Fibroblast of lung (primary cell): ENCODE measurements at regions not wholly inside any gene's neighbourhood (a gene's known extent, or its start where the extent isn't known, plus 50 kb on each side); places are given as distances from the start of the nearest gene placed in this dataset.

ENCODE experiments used
- CTCF ChIP-seq, 2 donors: IDR thresholded peaks in 1 of 2; conservative IDR thresholded peaks in 1 of 2; 1 replicate in 1 of 2; 2 replicates in 1 of 2; pipeline ENCODE4 v1.5.1; 2011 to 2012; ENCODE audit warnings: low read length in 2 of 2, control low read depth in 1 of 2, inconsistent platforms in 1 of 2, low read depth in 1 of 2, mild to moderate bottlenecking in 1 of 2
- EZH2 ChIP-seq: IDR thresholded peaks from 2 replicates; pipeline ENCODE4 v1.5.1; 2012; ENCODE audit warnings: low read length, control low read depth, mild to moderate bottlenecking; ENCODE audit errors: missing control alignments

- TF ChIP-seq CTCF (conservative IDR thresholded peaks at IDR 0.05 in 1 of 2, IDR thresholded peaks at IDR 0.05 in 1 of 2; ENCODE audit: low read depth in 1 of 2, low read length in 2 of 2), result no peak
- no peak for TF ChIP-seq EZH2
Observed at GRCh38 chrX:10882484-10882883, 228.6 kb upstream of the HCCS start.
